HepG2 (cell line): ENCODE measurements at regions not wholly inside any gene's neighbourhood (a gene's known extent, or its start where the extent isn't known, plus 50 kb on each side); places are given as distances from the start of the nearest gene placed in this dataset.

Experiments used
- CENPT ChIP-seq: sonication (generic); formaldehyde crosslinking; IDR thresholded peaks from 2 replicates; pipeline ENCODE4 v1.8.0; 2022; ENCODE audit warnings: low read depth, mild to moderate bottlenecking, moderate library complexity, missing genetic modification reagents
- DMTF1 ChIP-seq: sonication (generic); formaldehyde crosslinking; IDR thresholded peaks from 2 replicates; pipeline ENCODE4 v1.4.0; 2020; ENCODE audit warnings: mild to moderate bottlenecking, missing genetic modification reagents
- SYNCRIP ChIP-seq: fragments of 200-400 bp; formaldehyde crosslinking; IDR thresholded peaks from 2 replicates; pipeline ENCODE4 v1.6.1; 2018; ENCODE audit warnings: mild to moderate bottlenecking, low read depth, low read length; ENCODE audit not compliant: insufficient read depth
- TF ChIP-seq, protein P1 (sequence below): sonication (generic); formaldehyde crosslinking; IDR thresholded peaks from 2 replicates; pipeline ENCODE4 v1.4.0; 2020; ENCODE audit warnings: missing genetic modification reagents, borderline replicate concordance

GRCh38 chr6:170176136-170176897, 114.6 kb downstream of the DLL1 start (continued):
- TF ChIP-seq CENPT (no peak), DMTF1 (CRISPR knock-in tag) (no peak), SYNCRIP (no peak)
- TF ChIP-seq, protein P1, sequence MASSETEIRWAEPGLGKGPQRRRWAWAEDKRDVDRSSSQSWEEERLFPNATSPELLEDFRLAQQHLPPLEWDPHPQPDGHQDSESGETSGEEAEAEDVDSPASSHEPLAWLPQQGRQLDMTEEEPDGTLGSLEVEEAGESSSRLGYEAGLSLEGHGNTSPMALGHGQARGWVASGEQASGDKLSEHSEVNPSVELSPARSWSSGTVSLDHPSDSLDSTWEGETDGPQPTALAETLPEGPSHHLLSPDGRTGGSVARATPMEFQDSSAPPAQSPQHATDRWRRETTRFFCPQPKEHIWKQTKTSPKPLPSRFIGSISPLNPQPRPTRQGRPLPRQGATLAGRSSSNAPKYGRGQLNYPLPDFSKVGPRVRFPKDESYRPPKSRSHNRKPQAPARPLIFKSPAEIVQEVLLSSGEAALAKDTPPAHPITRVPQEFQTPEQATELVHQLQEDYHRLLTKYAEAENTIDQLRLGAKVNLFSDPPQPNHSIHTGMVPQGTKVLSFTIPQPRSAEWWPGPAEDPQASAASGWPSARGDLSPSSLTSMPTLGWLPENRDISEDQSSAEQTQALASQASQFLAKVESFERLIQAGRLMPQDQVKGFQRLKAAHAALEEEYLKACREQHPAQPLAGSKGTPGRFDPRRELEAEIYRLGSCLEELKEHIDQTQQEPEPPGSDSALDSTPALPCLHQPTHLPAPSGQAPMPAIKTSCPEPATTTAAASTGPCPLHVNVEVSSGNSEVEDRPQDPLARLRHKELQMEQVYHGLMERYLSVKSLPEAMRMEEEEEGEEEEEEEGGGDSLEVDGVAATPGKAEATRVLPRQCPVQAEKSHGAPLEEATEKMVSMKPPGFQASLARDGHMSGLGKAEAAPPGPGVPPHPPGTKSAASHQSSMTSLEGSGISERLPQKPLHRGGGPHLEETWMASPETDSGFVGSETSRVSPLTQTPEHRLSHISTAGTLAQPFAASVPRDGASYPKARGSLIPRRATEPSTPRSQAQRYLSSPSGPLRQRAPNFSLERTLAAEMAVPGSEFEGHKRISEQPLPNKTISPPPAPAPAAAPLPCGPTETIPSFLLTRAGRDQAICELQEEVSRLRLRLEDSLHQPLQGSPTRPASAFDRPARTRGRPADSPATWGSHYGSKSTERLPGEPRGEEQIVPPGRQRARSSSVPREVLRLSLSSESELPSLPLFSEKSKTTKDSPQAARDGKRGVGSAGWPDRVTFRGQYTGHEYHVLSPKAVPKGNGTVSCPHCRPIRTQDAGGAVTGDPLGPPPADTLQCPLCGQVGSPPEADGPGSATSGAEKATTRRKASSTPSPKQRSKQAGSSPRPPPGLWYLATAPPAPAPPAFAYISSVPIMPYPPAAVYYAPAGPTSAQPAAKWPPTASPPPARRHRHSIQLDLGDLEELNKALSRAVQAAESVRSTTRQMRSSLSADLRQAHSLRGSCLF (CRISPR knock-in tag): no peak
